Activated CD8-positive, alpha-beta T cell treated with anti-CD3 and anti-CD28 coated beads for 36 hours (primary cell): ENCODE measurements at regions not wholly inside any gene's neighbourhood (a gene's known extent, or its start where the extent isn't known, plus 50 kb on each side); places are given as distances from the start of the nearest gene placed in this dataset.

Experiments
- ATAC-seq: fragments of 200-7000 bp; cut with Tn5 transposase; one replicate; pipeline ENCODE4 v1.10.0; 2021; ENCODE audit warnings: mild to moderate bottlenecking, moderate library complexity
- CTCF ChIA-PET: fragments of 350-600 bp; sonication (Branson Sonifier 250); formaldehyde crosslinking; loops from one replicate; lab custom pipeline; 2021; ENCODE audit warnings: antibody characterized with exemption; lab: Charles Lee
- POLR2A ChIA-PET: fragments of 350-600 bp; sonication (Branson Sonifier 250); formaldehyde crosslinking; loops from one replicate; lab custom pipeline; 2021; ENCODE audit warnings: antibody characterized with exemption; lab: Charles Lee
- DNase-seq: peaks from one replicate; pipeline ENCODE4 v3.0.0-alpha.2; 2020
- H3K27ac Mint-ChIP-seq: one replicate; pipeline ENCODE4 v1.8.0; 2021; ENCODE audit warnings: mild to moderate bottlenecking, mixed read lengths
- H3K27me3 Mint-ChIP-seq: one replicate; pipeline ENCODE4 v1.8.0; 2021; ENCODE audit warnings: mixed read lengths
- H3K36me3 Mint-ChIP-seq: one replicate; pipeline ENCODE4 v1.8.0; 2021; ENCODE audit warnings: low read depth, mixed read lengths
- H3K4me1 Mint-ChIP-seq: one replicate; pipeline ENCODE4 v1.8.0; 2021; ENCODE audit warnings: low read depth, mixed read lengths
- H3K4me3 Mint-ChIP-seq: one replicate; pipeline ENCODE4 v1.8.0; 2021; ENCODE audit warnings: mild to moderate bottlenecking, moderate library complexity, mixed read lengths
- H3K9me3 Mint-ChIP-seq: one replicate; pipeline ENCODE4 v1.8.0; 2021; ENCODE audit warnings: mixed read lengths
- CTCF ChIP-seq: fragments of 200-600 bp; IDR thresholded peaks from one replicate; pipeline ENCODE4 v1.8.0; 2022; ENCODE audit warnings: antibody characterized with exemption, mild to moderate bottlenecking
- intact Hi-C: fragments of 100-400 bp; cut with micrococcal nuclease; formaldehyde crosslinking; loops from one replicate; pipeline ENCODE4 v1.10.0; 2022

GRCh38 chr14:97251491-97252155 lies 454.4 kb downstream of the VRK1 start:
- Mint-ChIP-seq H3K4me3 (no peak overlapping the region), H3K27me3 (peaks cover 2% of the 10 kb centered on the region), H3K4me1 (peaks cover 25% of the 10 kb centered on the region), H3K9me3 (peaks cover 6% of the 10 kb centered on the region), H3K36me3 (peaks cover 4% of the 10 kb centered on the region), H3K27ac (peak overlapping the region; percentile 10)
- no peak for DNase-seq
- intact Hi-C loops: no loop called here
- TF ChIP-seq CTCF: no peak
- ChIA-PET CTCF (interaction anchor here (0.6 to 1.3 kb wide), 2 partner anchors 129 to 185 kb away, joined by 3 read pairs; no protein-coding TSS in a partner anchor), POLR2A (no interaction called here)
- no peak for ATAC-seq

- H3K27ac Mint-ChIP-seq: no peak overlapping the region
- H3K9me3 Mint-ChIP-seq: peaks cover 6% of the 10 kb centered on the region
- no peak for TF ChIP-seq CTCF
- ATAC-seq (no peak), DNase-seq (no peak)
- ChIA-PET CTCF (interaction anchor here (1.0 kb wide), 1 partner anchor 84 kb away, joined by 3 read pairs; no protein-coding TSS in a partner anchor), POLR2A (interaction anchor here (0.5 kb wide), 1 partner anchor 117 kb away, joined by 3 read pairs; no protein-coding TSS in a partner anchor)
- peaks cover 25% of the 10 kb centered on the region for H3K4me1 Mint-ChIP-seq
- H3K4me3 Mint-ChIP-seq: no peak overlapping the region
- intact Hi-C loops: no loop called here
- peaks cover 3% of the 10 kb centered on the region for H3K27me3 Mint-ChIP-seq
- peaks cover 4% of the 10 kb centered on the region for H3K36me3 Mint-ChIP-seq
These were observed 456.6 kb downstream of the VRK1 start for GRCh38 chr14:97253756-97254155.

- ATAC-seq (no peak), DNase-seq (no peak)
- no peak for TF ChIP-seq CTCF
- CTCF ChIA-PET: no interaction called here
- H3K9me3 Mint-ChIP-seq: peaks cover 4% of the 10 kb centered on the region
- H3K4me3 Mint-ChIP-seq: no peak overlapping the region
- H3K27ac Mint-ChIP-seq: no peak overlapping the region
- POLR2A ChIA-PET: no interaction called here
- H3K36me3 Mint-ChIP-seq: no peaks in the 10 kb centered on the region
- intact Hi-C loops: no loop called here
- H3K27me3 Mint-ChIP-seq: peaks cover 1% of the 10 kb centered on the region
- H3K4me1 Mint-ChIP-seq: peaks cover 5% of the 10 kb centered on the region
These were observed 465.2 kb downstream of the VRK1 start for GRCh38 chr14:97262336-97262735.

- Mint-ChIP-seq H3K27ac (no peak overlapping the region), H3K4me1 (peaks cover 5% of the 10 kb centered on the region), H3K9me3 (peaks cover 4% of the 10 kb centered on the region), H3K36me3 (no peaks in the 10 kb centered on the region), H3K27me3 (no peaks in the 10 kb centered on the region), H3K4me3 (no peak overlapping the region)
- no peak for ATAC-seq
- intact Hi-C loops: no loop called here
- POLR2A ChIA-PET: no interaction called here
- CTCF ChIA-PET: no interaction called here
- DNase-seq: no peak
- no peak for TF ChIP-seq CTCF
These were observed 467.5 kb downstream of the VRK1 start for GRCh38 chr14:97264516-97265230.

GRCh38 chr14:97266653-97267052 lies 469.5 kb downstream of the VRK1 start:
- Mint-ChIP-seq H3K27ac (no peak overlapping the region), H3K4me3 (no peak overlapping the region), H3K9me3 (peaks cover 4% of the 10 kb centered on the region), H3K27me3 (no peaks in the 10 kb centered on the region), H3K4me1 (peaks cover 5% of the 10 kb centered on the region), H3K36me3 (no peaks in the 10 kb centered on the region)
- ChIA-PET POLR2A (no interaction called here), CTCF (no interaction called here)
- DNase-seq: no peak
- no peak for ATAC-seq
- intact Hi-C loops: no loop called here
- TF ChIP-seq CTCF: no peak
